ENCODE measurements at regions not wholly inside any gene's neighbourhood (a gene's known extent, or its start where the extent isn't known, plus 50 kb on each side); places are given as distances from the start of the nearest gene placed in this dataset.
"Not testable (repeated sequence)": the region's sequence is repeated elsewhere in the genome, so short reads cannot be mapped to it uniquely, and the experiment has no call there.

DNA sequence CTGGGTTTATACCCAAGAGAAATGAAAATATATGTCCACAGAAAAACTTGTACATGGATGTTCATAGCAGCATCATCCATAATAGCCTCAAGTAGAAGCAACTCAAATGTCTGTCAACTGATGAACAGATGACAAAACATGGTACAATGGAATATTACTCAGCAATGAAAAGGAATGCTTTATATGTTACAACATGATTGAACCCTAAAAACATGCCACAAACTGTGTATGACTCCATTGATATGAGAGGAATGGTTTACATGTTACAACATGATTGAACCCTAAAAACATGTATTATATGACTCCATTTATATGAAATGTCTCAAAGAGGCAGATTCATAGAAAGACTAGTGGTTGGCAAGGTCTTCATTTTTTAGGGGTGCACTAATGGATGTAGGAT, 104.8 kb downstream of the LAT start:
- TF ChIP-seq, protein P1, sequence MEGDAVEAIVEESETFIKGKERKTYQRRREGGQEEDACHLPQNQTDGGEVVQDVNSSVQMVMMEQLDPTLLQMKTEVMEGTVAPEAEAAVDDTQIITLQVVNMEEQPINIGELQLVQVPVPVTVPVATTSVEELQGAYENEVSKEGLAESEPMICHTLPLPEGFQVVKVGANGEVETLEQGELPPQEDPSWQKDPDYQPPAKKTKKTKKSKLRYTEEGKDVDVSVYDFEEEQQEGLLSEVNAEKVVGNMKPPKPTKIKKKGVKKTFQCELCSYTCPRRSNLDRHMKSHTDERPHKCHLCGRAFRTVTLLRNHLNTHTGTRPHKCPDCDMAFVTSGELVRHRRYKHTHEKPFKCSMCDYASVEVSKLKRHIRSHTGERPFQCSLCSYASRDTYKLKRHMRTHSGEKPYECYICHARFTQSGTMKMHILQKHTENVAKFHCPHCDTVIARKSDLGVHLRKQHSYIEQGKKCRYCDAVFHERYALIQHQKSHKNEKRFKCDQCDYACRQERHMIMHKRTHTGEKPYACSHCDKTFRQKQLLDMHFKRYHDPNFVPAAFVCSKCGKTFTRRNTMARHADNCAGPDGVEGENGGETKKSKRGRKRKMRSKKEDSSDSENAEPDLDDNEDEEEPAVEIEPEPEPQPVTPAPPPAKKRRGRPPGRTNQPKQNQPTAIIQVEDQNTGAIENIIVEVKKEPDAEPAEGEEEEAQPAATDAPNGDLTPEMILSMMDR (IDR thresholded peaks at IDR 0.05; ENCODE audit: insufficient read depth, low read length, poor library complexity, severe bottlenecking), result not testable (repeated sequence)
- not testable (repeated sequence) for TF ChIP-seq EZH2phosphoT487 (conservative IDR thresholded peaks at IDR 0.05; ENCODE audit: low read length)
